WTC11 (cell line): ENCODE measurements at regions not wholly inside any gene's neighbourhood (a gene's known extent, or its start where the extent isn't known, plus 50 kb on each side); places are given as distances from the start of the nearest gene placed in this dataset.

ENCODE experiments used
- CREM ChIP-seq: sonication (generic); formaldehyde crosslinking; IDR thresholded peaks from 2 replicates; pipeline ENCODE4 v1.8.1; 2022; ENCODE audit warnings: mild to moderate bottlenecking, missing genetic modification reagents, moderate library complexity
- CTCF ChIP-seq: fragments of 200-600 bp; IDR thresholded peaks from 2 replicates; pipeline ENCODE4 v1.8.0; 2022; ENCODE audit warnings: antibody characterized with exemption
- E2F1 ChIP-seq: sonication (generic); formaldehyde crosslinking; IDR thresholded peaks from 2 replicates; pipeline ENCODE4 v1.8.0; 2022; ENCODE audit warnings: mild to moderate bottlenecking, missing genetic modification reagents
- ELF4 ChIP-seq: sonication (generic); formaldehyde crosslinking; IDR thresholded peaks from 2 replicates; pipeline ENCODE4 v1.8.1; 2022; ENCODE audit warnings: low read depth, mild to moderate bottlenecking, moderate library complexity, missing genetic modification reagents
- FOXP4 ChIP-seq: sonication (generic); formaldehyde crosslinking; IDR thresholded peaks from 2 replicates; pipeline ENCODE4 v1.8.0; 2022; ENCODE audit warnings: mild to moderate bottlenecking, missing genetic modification reagents
- HMGXB4 ChIP-seq: sonication (generic); formaldehyde crosslinking; IDR thresholded peaks from 2 replicates; pipeline ENCODE4 v1.8.1; 2023; ENCODE audit warnings: mild to moderate bottlenecking, moderate library complexity, missing genetic modification reagents
- JUN ChIP-seq: sonication (generic); formaldehyde crosslinking; IDR thresholded peaks from 2 replicates; pipeline ENCODE4 v1.8.0; 2023; ENCODE audit warnings: mild to moderate bottlenecking, missing genetic modification reagents
- MLX ChIP-seq: sonication (generic); formaldehyde crosslinking; IDR thresholded peaks from 2 replicates; pipeline ENCODE4 v1.8.1; 2023; ENCODE audit warnings: mild to moderate bottlenecking, missing genetic modification reagents, moderate library complexity
- MXD4 ChIP-seq: fragments of 250-450 bp; sonication (Bioruptor Pico); IDR thresholded peaks from 2 replicates; pipeline ENCODE4 v1.8.0; 2021; ENCODE audit warnings: mild to moderate bottlenecking, moderate library complexity, borderline replicate concordance
- NR2C2 ChIP-seq: sonication (generic); formaldehyde crosslinking; IDR thresholded peaks from 2 replicates; pipeline ENCODE4 v1.8.0; 2022; ENCODE audit warnings: mild to moderate bottlenecking, missing genetic modification reagents

- no peak for TF ChIP-seq FOXP4 (CRISPR knock-in tag)
- TF ChIP-seq CTCF, result no peak
- TF ChIP-seq ELF4 (CRISPR knock-in tag), result no peak
- no peak for TF ChIP-seq MXD4 (CRISPR knock-in tag)
- TF ChIP-seq CREM (CRISPR knock-in tag), result no peak
- TF ChIP-seq NR2C2 (CRISPR knock-in tag), result no peak
- TF ChIP-seq E2F1 (CRISPR knock-in tag), result no peak
- no peak for TF ChIP-seq HMGXB4 (CRISPR knock-in tag)
- TF ChIP-seq JUN (CRISPR knock-in tag), result no peak
- TF ChIP-seq MLX, result no peak
These were observed 876.7 kb upstream of the POU3F3 start for GRCh38 chr2:103977241-103977640.
